ENCODE measurements at regions not wholly inside any gene's neighbourhood (a gene's known extent, or its start where the extent isn't known, plus 50 kb on each side); places are given as distances from the start of the nearest gene placed in this dataset.

DNA sequence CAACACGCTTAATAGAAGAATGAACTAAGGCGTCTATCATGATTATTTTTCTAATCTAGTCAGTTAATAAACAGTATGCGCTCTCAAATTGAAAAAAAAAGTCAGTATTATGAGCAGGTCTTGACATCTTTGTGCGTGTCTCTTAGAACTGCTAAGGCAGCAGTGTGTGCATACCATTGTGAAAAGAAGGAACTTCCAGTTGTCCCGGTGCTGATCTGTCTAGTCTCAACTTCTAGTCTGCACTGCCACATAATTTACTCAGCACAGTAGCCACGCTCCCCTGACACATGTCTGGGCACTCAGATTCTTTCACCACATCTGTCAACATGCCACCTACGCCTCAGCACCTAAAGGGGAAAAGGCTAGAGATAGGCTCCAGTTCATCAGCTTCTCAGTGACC, 61.1 kb upstream of the SPDEF start:
- Histone ChIP-seq H3K4me2 (ENCODE audit: insufficient read depth, low read length) (no peak overlapping the region), H3K4me1 (ENCODE audit: control insufficient read depth, extremely low read depth, insufficient read depth, low read length) (no peaks in the 10 kb centered on the region), H3K9me3 (replicated peaks; ENCODE audit: control insufficient read depth, insufficient read depth, low read length) (no peaks in the 10 kb centered on the region), H2AFZ (ENCODE audit: low read depth, low read length) (no peak overlapping the region), H3K9ac (replicated peaks; ENCODE audit: extremely low read depth, insufficient read depth, low read length) (no peak overlapping the region), H4K20me1 (replicated peaks; ENCODE audit: control insufficient read depth, extremely low read depth, insufficient read depth, low read length) (no peaks in the 10 kb centered on the region), H3K79me2 (ENCODE audit: control insufficient read depth, insufficient read depth, low read length) (peaks cover 10% of the 10 kb centered on the region), H3K36me3 (ENCODE audit: control insufficient read depth in 2 of 2, extremely low read depth in 1 of 2, insufficient read depth in 2 of 2, low read length in 2 of 2) (peaks cover 0 to 2% of the 10 kb centered on the region in 2 experiments), H3K4me3 (replicated peaks in 1 of 3; ENCODE audit: insufficient read depth in 1 of 3, low read depth in 1 of 3, low read length in 3 of 3) (no peak overlapping the region), H3K27ac (ENCODE audit: insufficient read depth, low read depth, low read length) (no peak overlapping the region), H3K9me1 (replicated peaks; ENCODE audit: control insufficient read depth, extremely low read depth, insufficient read depth, low read length) (no peaks in the 10 kb centered on the region), H3K27me3 (ENCODE audit: control insufficient read depth in 2 of 2, insufficient read depth in 2 of 2, low read length in 2 of 2) (no peaks in the 10 kb centered on the region)
- DNase-seq (ENCODE audit: low read depth, low spot score) (no peak), FAIRE-seq (no peak)
- intact Hi-C loops (cut with micrococcal nuclease) (loop anchor here (10.0 kb wide), 1 partner anchor 138 kb away; the partner anchor contains the start of gene SNRPC), dilution Hi-C loops (cut with MboI; ENCODE audit: extremely low pct_ligation_motif_present, low sequenced_read_pairs) (no loop called here)
- TF ChIP-seq POLR2A (IDR thresholded peaks at IDR 0.05; ENCODE audit: low read depth, low read length) (no peak), EZH2 (IDR thresholded peaks at IDR 0.05; ENCODE audit: borderline replicate concordance, low read depth, low read length, severe bottlenecking) (no peak)
- POLR2A ChIA-PET: no interaction called here
- CTCF ChIA-PET: no interaction called here
- no TSS peak for BruUV-seq (replicated peaks)

DNA sequence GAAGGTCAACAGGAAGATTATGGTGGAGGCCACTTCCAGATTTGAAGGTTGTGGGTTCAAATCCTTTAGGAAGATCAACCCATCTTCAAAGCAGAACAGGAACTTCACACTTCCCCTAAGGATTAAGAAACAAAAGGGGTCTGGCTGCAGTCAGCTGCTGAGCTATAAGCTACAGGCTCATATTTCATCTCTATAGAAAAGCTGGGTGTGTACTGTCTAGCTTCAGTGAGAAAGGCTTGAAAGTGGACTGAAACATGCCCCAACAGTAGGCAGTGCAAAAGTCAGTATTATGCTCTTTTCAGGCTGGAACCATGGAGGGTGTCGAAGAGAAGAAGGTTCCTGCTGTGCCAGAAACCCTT, 60.1 kb upstream of the SPDEF start:
- no peak overlapping the region for H2AFZ ChIP-seq (ENCODE audit: low read depth, low read length)
- CTCF ChIA-PET: interaction anchor here (1.1 to 1.3 kb wide), 2 partner anchors 8 to 80 kb away, joined by 3 read pairs; partner anchors contain the start of gene ILRUN
- H3K4me1 ChIP-seq (ENCODE audit: control insufficient read depth, extremely low read depth, insufficient read depth, low read length): peaks cover 3% of the 10 kb centered on the region
- no peaks in the 10 kb centered on the region for H3K27me3 ChIP-seq (ENCODE audit: control insufficient read depth in 2 of 2, insufficient read depth in 2 of 2, low read length in 2 of 2)
- no peaks in the 10 kb centered on the region for H3K9me1 ChIP-seq (replicated peaks; ENCODE audit: control insufficient read depth, extremely low read depth, insufficient read depth, low read length)
- H3K4me3 ChIP-seq (replicated peaks in 1 of 3; ENCODE audit: insufficient read depth in 1 of 3, low read depth in 1 of 3, low read length in 3 of 3): no peak overlapping the region
- POLR2A ChIA-PET: no interaction called here
- dilution Hi-C loops (cut with MboI; ENCODE audit: extremely low pct_ligation_motif_present, low sequenced_read_pairs) (no loop called here), intact Hi-C loops (cut with micrococcal nuclease) (loop anchor here (10.0 kb wide), 1 partner anchor 139 kb away; the partner anchor contains the start of gene SNRPC)
- H3K9ac ChIP-seq (replicated peaks; ENCODE audit: extremely low read depth, insufficient read depth, low read length): no peak overlapping the region
- no peaks in the 10 kb centered on the region for H3K9me3 ChIP-seq (replicated peaks; ENCODE audit: control insufficient read depth, insufficient read depth, low read length)
- no peak for DNase-seq (ENCODE audit: low read depth, low spot score)
- TF ChIP-seq FOS (IDR thresholded peaks at IDR 0.05; ENCODE audit: borderline replicate concordance, insufficient read depth, low read length) (no peak), EZH2 (IDR thresholded peaks at IDR 0.05; ENCODE audit: borderline replicate concordance, low read depth, low read length, severe bottlenecking) (no peak), JUN (IDR thresholded peaks at IDR 0.05; ENCODE audit: borderline replicate concordance, insufficient read depth, insufficient read length, low read depth) (no peak), GATA2 (IDR thresholded peaks at IDR 0.05; ENCODE audit: insufficient read depth, insufficient read length, low read depth, low read length) (no peak), POLR2A (IDR thresholded peaks at IDR 0.05; ENCODE audit: low read depth, low read length) (no peak), MYC (IDR thresholded peaks at IDR 0.05; ENCODE audit: low read depth, low read length) (no peak), POLR2AphosphoS5 (IDR thresholded peaks at IDR 0.05; ENCODE audit: insufficient read depth, low read depth, low read length) (no peak)
- TF ChIP-seq, protein P1, sequence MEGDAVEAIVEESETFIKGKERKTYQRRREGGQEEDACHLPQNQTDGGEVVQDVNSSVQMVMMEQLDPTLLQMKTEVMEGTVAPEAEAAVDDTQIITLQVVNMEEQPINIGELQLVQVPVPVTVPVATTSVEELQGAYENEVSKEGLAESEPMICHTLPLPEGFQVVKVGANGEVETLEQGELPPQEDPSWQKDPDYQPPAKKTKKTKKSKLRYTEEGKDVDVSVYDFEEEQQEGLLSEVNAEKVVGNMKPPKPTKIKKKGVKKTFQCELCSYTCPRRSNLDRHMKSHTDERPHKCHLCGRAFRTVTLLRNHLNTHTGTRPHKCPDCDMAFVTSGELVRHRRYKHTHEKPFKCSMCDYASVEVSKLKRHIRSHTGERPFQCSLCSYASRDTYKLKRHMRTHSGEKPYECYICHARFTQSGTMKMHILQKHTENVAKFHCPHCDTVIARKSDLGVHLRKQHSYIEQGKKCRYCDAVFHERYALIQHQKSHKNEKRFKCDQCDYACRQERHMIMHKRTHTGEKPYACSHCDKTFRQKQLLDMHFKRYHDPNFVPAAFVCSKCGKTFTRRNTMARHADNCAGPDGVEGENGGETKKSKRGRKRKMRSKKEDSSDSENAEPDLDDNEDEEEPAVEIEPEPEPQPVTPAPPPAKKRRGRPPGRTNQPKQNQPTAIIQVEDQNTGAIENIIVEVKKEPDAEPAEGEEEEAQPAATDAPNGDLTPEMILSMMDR (IDR thresholded peaks at IDR 0.05; ENCODE audit: extremely low read depth in 1 of 2, insufficient read depth in 1 of 2, low read depth in 1 of 2, low read length in 2 of 2): no peak
- TF ChIP-seq, protein P2, sequence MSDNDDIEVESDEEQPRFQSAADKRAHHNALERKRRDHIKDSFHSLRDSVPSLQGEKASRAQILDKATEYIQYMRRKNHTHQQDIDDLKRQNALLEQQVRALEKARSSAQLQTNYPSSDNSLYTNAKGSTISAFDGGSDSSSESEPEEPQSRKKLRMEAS (IDR thresholded peaks at IDR 0.05; ENCODE audit: insufficient read depth, insufficient read length): no peak
- no peak overlapping the region for H3K4me2 ChIP-seq (ENCODE audit: insufficient read depth, low read length)
- no peak for FAIRE-seq
- no peaks in the 10 kb centered on the region for H4K20me1 ChIP-seq (replicated peaks; ENCODE audit: control insufficient read depth, extremely low read depth, insufficient read depth, low read length)
- H3K27ac ChIP-seq (ENCODE audit: insufficient read depth, low read depth, low read length): no peak overlapping the region
- no TSS peak for BruUV-seq (replicated peaks)
- H3K36me3 ChIP-seq (ENCODE audit: control insufficient read depth in 2 of 2, extremely low read depth in 1 of 2, insufficient read depth in 2 of 2, low read length in 2 of 2): peaks cover 0 to 2% of the 10 kb centered on the region in 2 experiments
- H3K79me2 ChIP-seq (ENCODE audit: control insufficient read depth, insufficient read depth, low read length): peaks cover 11% of the 10 kb centered on the region

Data from endothelial cell of umbilical vein (primary cell).